NCI-H2107 (cell line): ENCODE measurements at regions not wholly inside any gene's neighbourhood (a gene's known extent, or its start where the extent isn't known, plus 50 kb on each side); places are given as distances from the start of the nearest gene placed in this dataset.
"Not testable (repeated sequence)": the region's sequence is repeated elsewhere in the genome, so short reads cannot be mapped to it uniquely, and the experiment has no call there.

Experiments
- DNase-seq: peaks from one replicate; lab custom pipeline; 2025; lab: John Stamatoyannopoulos, UW

DNA sequence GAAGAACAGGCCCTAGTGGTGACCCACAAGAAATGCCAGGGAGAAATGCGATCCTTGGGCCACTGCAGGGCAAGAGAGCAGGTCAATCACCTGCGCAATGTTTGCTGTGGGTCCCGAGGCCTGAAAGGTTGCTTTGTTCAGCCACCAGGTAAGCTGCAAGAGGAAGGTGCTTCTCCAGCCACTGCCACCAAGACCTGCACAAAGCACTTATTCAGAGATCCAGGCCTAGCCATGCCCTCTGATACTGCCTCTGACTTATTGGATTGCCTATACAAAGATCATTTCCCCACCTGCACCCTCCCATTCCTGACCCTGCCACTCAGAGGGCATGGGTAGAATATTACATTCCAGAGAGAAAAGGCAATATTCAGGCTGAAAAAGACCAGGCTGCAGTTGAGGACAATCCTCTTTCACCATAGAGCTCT, 349.4 kb upstream of the NFIA start:
- DNase-seq, result no peak

- DNase-seq, result no peak
Observed at GRCh38 chr1:60731321-60731720, 351.0 kb upstream of the NFIA start.

DNA sequence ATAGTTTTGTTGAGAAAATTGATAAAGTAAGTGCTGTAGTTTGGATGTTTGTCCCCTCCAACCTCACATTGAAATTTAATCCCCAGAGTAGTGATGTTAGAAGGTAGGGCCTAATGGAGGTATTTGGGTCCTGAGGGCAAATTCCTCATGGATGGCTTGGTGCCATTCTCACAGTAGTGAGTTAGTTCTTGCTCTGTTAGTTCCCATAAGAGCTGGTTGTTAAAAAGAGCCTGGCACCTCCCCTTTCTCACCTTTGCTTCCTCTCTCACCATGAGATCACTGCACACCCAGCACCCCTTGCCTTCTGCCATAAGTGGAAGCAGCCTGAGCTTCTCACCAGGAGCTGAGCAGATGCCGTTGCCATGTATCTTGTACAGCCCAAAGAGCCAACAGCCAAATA, 354.8 kb upstream of the NFIA start:
- no peak for DNase-seq

- DNase-seq, result no peak
Observed at GRCh38 chr1:60716472-60716871, 365.9 kb upstream of the NFIA start.

GRCh38 chr1:60715970-60716369, 366.4 kb upstream of the NFIA start:
- DNase-seq, result no peak

DNA sequence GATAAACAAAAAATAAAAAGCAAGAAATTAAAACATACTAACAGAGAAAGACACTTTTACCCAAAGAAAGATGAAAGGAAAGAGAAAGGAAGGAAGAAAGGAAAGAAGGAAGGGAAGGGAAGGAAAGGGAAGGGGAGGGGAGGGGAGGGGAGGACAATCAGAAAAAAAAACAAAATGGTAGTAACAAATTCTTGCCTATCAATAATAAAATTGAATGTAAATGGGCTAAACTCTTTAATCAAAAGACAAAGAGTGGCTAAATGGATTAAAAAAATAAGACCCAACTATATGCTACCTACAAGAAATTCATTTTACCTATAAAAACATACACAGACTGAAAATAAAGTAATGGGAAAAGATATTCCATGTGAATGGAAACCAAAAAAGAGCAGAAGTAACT, 372.9 kb upstream of the NFIA start:
- no peak for DNase-seq

DNA sequence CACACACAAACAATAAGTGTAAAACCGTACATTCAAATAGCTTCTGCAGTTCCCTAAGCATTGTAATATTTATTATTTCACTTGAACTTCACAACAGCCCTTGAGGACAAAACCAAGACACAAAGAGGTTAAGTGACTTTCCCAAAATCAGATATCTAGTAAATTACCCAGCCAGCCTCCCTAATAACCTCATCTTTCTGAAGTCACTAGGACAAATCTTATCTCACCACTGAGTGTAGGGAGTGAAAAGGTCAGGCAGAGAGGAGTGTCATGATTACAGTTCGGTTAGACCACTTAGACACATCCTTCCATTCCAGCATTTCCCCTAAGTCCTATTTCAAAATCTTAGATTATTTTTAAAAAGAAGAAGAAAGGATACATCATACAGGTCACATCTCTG, 377.3 kb upstream of the NFIA start:
- no peak for DNase-seq

DNA sequence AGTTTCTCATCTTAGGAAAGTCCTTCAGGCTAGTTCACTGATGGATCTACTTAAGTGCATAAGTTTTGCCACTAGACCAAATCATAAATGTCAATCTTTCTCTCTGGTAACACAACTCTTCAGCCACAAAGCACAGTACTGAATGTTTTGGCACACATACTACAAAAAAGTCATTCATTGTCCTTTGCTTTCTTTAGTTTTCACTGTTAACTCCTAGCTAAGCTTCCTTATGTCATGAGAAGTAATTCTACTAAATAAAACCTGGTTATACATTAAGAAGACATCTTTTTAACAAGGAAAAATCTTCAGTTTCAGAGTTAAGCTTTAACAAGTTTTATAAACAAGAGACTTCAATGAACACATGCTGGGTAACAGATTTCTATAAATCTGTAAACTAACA, 379.2 kb upstream of the NFIA start:
- no peak for DNase-seq

DNA sequence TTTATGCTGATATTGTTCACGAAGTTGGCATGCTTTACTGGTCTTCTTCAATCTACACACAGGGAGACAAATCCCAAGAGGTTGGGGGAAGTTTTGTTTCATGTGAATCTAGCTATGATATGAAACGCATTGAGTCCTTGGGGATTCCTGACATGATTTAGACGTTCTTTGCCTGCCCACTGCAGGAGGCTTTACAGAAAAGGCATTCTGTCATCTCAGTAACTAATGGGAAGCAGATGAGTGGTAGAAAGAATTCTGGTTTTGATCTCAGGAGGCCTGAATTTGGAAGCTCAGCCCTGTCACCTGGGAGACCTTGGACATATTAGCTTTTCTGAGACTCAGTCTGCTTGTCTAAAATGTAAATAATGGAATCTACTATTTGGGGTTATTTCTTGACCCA, 383.0 kb upstream of the NFIA start:
- DNase-seq, result no peak

GRCh38 chr1:60697204-60697994, 385.0 kb upstream of the NFIA start:
- no peak for DNase-seq

- DNase-seq, result no peak
Observed at GRCh38 chr1:60696512-60696911, 385.8 kb upstream of the NFIA start.

DNA sequence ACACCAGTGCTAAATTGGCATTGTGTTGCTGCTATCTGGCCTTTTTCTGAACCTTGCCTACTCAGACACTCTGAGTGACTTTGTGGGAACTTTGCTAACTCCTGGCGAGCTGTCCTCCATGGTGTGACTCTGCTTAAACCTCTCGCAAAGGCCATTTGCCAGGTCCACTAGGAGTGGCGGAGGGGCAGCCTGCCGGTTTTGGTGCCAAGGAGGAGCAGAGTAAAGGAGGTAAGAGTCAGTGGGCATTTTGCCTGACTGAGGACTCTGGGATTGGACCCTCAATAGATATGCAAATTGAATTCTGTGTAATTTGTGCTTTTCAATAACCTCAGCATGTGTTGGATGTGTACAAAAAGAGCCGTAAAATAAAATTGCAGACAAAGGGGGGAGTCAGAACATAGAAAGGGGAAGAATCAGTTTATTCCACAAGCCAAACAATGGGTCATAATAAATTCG, 386.6 kb upstream of the NFIA start:
- DNase-seq, result no peak

GRCh38 chr1:60694980-60695379, 387.4 kb upstream of the NFIA start:
- DNase-seq, result no peak

DNA sequence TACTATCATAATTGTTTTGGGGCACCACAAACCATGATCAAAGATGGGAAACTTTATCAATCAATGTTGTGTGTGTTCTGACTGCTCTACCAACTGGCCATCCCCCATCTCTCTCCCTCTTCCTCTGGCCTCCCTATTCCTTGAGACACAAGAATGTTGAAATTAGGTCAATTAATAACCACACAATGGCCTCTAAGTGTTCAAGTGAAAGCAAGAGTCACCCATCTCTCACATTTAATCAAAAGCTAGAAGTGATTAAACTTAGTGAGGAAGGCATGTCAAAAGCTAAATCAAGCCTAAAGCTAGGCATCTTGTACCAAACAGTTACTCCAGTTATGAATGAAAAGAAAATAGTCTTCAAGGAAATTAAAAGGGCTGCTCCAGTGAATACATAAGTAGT, 390.3 kb upstream of the NFIA start:
- DNase-seq, result no peak

GRCh38 chr1:60688221-60688620, 394.1 kb upstream of the NFIA start:
- not testable (repeated sequence) for DNase-seq

DNA sequence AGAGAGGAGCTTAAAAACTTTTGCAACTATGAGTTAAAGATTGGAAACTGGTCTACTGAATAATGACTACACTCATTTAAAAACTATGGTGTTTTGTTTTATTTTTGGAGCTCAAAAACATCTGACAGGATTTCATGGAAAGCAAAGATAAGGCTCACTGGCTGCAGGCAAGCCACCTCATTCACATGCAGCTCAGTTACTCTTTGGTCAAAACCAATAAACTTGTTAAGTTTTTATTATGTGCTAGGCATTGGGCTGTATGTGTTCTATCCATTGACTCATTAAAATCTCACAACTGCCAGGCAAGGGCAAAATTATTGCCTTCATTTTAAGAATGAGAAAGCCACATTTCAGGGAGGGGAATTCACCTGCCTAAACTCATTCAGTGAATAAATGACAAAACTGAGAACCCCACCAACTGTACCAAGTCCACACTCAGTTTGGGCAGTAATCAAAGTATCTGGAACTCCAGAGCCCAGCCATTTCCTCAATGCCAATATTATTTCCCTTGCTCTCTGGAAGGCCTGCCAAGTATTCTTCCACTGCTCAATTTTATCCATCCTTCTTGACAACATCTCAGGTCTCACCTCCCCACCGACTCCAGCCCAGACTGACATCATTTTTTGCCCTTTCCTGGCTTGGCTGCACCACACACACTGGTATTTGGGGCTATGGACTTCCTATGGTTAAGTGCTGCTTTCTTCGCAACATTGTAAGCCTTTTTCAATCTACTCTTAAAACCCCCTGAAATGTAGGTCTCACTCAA, 401.1 kb upstream of the NFIA start:
- no peak for DNase-seq

- DNase-seq, result no peak
Observed at GRCh38 chr1:60679524-60680375, 402.6 kb upstream of the NFIA start.

DNA sequence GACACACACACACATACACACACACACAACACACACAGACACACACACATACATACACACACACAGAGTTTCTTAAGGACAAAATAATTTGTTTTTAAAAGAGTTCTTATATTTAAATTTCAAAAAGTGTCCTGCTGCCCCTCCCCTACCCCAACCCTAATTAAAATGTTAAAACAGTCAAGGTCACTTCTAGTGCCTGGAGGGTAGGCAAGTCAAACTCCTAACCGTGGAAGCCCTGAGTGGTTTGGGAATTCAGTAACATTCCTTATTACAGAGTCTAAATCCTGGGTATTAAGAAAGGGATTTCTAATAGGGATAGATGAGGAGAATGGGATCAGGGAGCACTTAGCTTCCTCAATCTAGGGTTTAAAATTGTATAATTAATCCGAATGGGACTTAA, 403.6 kb upstream of the NFIA start:
- no peak for DNase-seq

DNA sequence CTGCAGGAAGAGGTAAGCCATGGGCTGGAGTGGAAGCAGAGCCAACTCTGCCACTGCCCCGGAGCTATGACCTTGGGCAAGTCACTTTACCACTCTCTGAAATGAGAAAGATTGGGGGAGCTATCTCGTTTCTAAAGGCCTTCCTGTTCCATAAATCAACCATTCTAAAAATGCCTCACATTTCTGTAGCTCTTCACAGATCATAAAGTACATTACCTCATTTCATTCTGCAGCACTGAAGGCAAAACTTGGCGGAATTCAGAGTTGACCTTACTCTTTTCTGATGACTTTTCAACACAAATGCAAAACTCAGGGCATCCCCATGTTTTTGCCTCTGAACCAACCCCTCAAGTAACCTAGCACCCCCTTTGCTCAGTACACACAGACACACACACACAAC, 404.0 kb upstream of the NFIA start:
- DNase-seq, result no peak

DNA sequence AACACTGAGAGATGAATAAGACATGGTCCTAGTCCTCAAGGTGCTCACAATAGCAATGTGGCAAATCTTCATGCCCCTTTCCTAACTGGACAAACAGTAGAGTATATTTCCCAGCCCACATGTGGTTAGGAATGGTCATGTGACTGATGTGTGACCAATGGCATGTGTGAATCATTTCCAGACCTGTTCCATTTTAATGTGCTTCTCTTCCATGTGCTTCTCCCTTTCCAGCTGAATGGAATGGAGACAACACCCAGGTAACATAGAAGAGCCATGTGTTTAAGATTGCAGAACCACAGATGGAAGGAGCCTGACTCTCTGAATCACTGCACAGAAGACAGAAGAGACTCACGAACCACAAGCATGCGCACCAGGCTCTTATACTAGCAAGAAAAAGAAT, 409.9 kb upstream of the NFIA start:
- DNase-seq, result no peak

DNA sequence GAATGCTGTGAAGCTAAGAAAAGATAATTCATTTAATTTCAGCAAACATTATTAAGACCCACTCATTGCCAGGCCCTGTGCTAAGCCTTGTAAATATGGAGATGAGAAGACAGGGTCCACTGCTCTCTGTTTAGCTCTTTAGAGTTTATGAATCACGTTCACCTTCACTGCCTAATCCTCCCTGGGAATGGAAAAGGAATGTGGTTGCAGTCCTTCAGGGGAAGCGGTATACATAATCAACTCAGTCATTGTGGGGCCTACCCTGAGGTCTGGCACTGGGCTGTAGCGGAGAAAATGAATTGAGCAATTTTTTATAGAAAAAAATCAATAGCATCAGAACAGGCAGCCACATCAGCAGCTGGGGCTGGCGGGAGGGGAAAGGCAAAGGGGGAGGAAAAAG, 412.1 kb upstream of the NFIA start:
- DNase-seq, result no peak

- no peak for DNase-seq
Observed at GRCh38 chr1:60668585-60668984, 413.8 kb upstream of the NFIA start.

GRCh38 chr1:60665311-60665710, 417.1 kb upstream of the NFIA start:
- DNase-seq, result no peak
